HG03520 (cell line): ENCODE measurements at regions not wholly inside any gene's neighbourhood (a gene's known extent, or its start where the extent isn't known, plus 50 kb on each side); places are given as distances from the start of the nearest gene placed in this dataset.

Experiments used
- ATAC-seq: cut with Tn5 transposase; IDR thresholded peaks from one replicate; pipeline ENCODE4 v1.9.1; 2021; ENCODE audit warnings: mild to moderate bottlenecking, moderate library complexity; ENCODE audit not compliant: unreplicated experiment

GRCh38 chr9:107635803-107636174 is 146.2 kb upstream of the KLF4 start:
- no peak for ATAC-seq

DNA sequence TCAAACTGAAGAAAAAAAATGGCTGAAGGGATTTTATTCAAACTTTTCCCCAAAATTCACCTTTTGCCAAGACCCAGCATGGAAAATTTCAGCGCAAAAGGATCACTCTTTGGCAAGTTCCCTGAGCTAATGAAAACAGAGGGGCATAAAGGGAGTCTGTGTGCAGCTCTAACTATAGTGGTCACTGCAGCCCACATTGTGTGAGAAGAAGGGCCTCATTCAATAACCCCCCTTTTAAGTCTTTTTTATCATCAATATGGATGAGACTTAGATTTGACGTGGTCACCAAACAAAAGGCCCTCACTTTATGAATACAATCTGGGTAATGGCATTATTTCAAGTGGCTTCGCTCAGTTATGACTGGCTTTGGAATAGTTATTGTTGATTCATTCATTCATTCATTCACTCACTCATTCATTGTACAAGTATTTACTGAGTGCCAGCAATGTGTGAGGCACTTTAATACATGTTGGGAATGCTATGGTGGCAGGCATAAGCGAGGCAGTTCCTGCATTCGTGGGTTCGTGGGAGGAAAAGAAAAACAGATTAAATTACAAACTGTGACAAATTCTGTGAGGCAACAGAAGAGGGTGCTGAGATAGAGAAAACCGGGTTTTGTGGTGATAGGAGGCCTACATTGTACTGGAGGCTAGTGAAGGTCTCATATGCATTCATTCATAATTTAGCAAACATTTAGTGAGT is 145.7 kb upstream of the KLF4 start:
- no peak for ATAC-seq

DNA sequence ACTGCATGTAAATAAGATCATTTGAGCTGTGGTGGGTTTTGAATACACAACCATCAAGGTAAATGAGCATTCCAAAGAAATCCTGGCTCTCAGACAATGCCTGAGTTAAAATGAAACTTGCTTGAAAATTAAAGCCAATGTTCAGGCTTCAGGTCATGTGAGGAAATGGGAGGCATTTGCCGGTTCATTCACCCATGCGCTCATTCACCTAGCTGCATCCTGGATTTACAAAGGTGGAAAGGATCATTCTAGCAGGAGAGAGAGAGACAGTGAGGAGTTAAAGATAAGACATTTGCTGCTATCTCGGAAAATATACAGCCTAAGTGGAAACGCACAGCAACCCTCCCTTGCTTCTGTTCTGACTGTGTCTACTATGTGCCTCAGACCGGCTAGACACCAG is 143.8 kb upstream of the KLF4 start:
- no peak for ATAC-seq

- no peak for ATAC-seq
Observed at GRCh38 chr9:107632661-107633060, 143.1 kb upstream of the KLF4 start.

DNA sequence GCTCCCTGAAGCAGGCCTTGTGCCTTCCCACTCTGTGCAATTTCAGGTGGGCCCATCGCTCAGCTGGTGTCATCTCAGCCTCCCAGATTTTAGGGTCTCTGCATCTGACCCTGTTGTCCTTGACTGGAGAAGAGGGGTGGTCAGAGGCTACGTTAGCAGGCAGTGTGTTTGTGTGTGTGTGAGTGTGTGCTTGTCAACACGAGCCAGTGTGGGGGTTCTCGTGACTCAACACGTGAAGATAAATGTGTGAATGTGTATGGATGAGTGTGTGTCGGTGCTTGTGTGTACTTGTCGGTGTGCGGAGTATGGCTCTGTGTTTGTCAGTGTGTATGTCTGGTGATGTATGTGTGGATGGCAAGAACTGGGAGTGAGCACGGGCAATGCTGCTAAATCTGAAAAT is 142.6 kb upstream of the KLF4 start:
- no peak for ATAC-seq

DNA sequence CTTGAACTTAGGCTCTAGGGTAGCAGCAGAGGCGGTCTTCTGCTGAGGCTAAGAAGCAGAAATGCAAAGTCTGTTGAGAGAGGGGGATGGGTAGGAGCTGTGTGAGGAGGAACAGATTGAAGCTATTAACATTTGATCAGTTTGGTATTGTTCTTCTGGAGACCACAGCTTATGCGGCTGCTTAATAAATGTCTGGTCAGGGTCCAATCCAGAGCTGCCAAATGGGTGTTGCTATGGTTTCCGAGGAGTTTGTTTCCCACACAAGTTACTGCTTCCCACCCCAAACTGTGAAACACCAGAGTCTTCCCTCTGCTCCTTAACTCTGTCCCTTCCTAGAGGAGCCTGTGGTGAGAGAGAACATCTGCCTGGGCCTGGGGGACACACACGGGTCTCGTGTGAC is 142.2 kb upstream of the KLF4 start:
- no peak for ATAC-seq

GRCh38 chr9:107630156-107630555 is 140.6 kb upstream of the KLF4 start:
- no peak for ATAC-seq

- no peak for ATAC-seq
Observed at GRCh38 chr9:107628444-107628843, 138.9 kb upstream of the KLF4 start.

- no peak for ATAC-seq
Observed at GRCh38 chr9:107627781-107628180, 138.2 kb upstream of the KLF4 start.

- ATAC-seq: no peak
Observed at GRCh38 chr9:107626118-107626517, 136.5 kb upstream of the KLF4 start.

DNA sequence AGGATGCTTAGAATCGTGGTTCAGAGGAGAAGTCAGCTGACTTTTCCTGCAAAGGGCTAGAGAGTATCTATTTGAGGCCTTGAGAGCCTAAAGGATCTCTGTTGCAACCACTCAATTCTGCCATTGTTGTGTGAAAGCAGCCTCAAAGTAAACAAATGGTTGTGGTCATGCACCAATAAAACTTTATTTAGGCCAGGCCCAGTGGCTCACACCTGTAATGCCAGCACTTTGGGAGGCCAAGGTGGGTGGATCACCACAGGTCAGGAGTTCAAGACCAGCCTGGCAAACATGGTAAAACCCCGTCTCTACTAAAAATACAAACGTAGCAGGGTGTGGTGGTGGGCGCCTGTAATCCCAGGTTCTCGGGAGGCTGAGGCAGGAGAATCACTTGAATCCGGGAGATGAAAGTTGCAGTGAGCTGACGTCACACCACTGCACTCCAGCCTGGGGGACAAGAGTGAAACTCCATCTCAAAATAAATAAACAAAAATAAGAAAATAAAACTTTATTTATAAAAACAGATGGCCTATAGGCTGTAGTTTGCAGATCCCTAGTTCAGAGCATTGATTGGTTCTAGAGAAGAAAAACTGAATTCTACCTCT is 135.9 kb upstream of the KLF4 start:
- no peak for ATAC-seq

DNA sequence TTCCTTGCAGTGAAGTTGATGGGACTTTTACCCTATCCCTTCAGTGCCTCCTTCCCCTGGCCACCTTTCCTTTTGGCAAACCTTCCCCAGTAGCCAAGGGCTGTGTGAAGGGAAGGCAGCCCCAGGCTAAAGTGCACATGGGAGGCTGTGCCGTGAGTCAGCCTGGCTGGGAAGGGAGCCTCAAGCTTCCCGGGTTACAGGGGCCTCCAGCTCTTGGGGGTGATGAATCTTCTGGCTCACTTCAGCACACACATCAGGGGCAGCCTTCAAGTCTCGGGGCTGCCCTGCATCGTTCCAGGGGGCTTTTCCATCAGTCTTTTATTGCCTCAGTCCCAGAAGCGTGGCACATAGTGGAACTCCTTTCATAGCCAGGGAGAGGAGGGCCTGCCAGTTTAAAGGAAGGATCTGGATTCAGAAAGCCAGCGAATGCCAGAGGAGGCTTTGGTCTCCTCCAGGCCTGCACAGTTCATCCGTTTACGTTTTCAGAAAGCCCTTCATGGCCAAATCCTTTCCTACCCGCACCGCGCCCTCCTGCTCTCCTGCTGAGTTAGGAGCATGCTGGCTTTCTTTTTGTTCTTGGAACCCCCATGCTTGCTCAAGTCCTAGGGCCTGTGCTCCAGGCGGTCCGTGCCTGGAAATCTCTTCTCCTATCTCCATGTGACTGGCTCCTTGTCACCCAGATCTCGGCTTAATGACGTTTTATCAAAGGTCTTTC is 134.8 kb upstream of the KLF4 start:
- ATAC-seq: no peak

GRCh38 chr9:107621436-107621835 is 131.9 kb upstream of the KLF4 start:
- no peak for ATAC-seq

GRCh38 chr9:107620801-107621200 is 131.2 kb upstream of the KLF4 start:
- no peak for ATAC-seq

- ATAC-seq: no peak
Observed at GRCh38 chr9:107620236-107620635, 130.7 kb upstream of the KLF4 start.

- no peak for ATAC-seq
Observed at GRCh38 chr9:107615321-107615720, 125.8 kb upstream of the KLF4 start.

DNA sequence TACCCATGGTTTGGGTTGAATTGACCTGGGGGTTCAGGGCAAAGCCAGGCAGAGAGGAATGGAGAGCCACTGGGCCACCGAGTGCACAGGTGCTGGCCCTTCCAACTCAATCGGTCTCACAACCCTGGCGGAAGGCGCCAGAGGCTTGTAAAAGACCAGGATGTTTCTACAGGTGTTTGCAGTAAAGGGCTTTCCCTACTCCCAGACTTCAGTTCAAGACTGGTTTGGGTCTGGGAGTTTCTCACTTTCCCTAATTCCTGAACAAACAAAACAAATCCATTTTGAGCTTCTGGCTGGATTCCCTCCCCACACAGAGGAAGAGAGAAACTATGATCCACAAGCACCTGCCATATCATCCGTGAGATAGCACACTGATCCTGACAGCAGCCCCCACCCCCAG is 125.2 kb upstream of the KLF4 start:
- no peak for ATAC-seq

GRCh38 chr9:107613321-107613720 is 123.8 kb upstream of the KLF4 start:
- no peak for ATAC-seq

- no peak for ATAC-seq
Observed at GRCh38 chr9:107612136-107612535, 122.6 kb upstream of the KLF4 start.

DNA sequence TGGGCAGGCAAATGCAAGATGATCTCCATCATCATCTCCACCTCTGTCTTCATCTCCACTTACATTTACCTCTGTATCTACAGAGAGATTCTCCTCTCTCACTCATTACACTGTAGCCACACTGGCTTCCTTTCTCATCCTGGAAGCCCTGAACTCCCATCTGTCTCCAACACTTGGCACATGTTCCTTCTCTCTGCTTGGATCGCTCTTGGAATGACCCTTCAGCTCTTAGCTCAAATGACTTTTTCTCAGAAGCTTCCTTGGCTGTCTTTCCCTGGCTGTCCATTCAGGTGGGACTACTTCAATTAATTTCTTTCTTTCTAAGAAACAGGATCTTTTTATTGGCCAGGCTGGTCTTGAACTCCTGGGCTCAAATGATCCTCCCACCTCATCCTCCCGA is 120.0 kb upstream of the KLF4 start:
- no peak for ATAC-seq

- no peak for ATAC-seq
Observed at GRCh38 chr9:107606149-107606790, 116.7 kb upstream of the KLF4 start.

GRCh38 chr9:107605041-107605440 is 115.5 kb upstream of the KLF4 start:
- no peak for ATAC-seq
